ENCODE measurements at regions not wholly inside any gene's neighbourhood (a gene's known extent, or its start where the extent isn't known, plus 50 kb on each side); places are given as distances from the start of the nearest gene placed in this dataset.

GRCh38 chr14:100410056-100410565, 87.0 kb downstream of the SLC25A47 start:
- Histone ChIP-seq H3K4me1 (ENCODE audit: control insufficient read depth, low read length) (no peaks in the 10 kb centered on the region), H3K36me3 (ENCODE audit: control insufficient read depth, low read length) (no peaks in the 10 kb centered on the region), H3K9me3 (ENCODE audit: control insufficient read depth, insufficient read depth, low read length) (no peaks in the 10 kb centered on the region), H4K20me1 (ENCODE audit: control insufficient read depth, insufficient read depth, low read depth, low read length) (no peaks in the 10 kb centered on the region; the same call in 1 of the 2 replicates), H3K4me2 (ENCODE audit: low read length) (no peak overlapping the region), H3K79me2 (ENCODE audit: control insufficient read depth, low read length) (no peaks in the 10 kb centered on the region), H3K9me2 (replicated peaks; ENCODE audit: control insufficient read depth, low read length) (no peaks in the 10 kb centered on the region), H3K4me3 (ENCODE audit: low read length) (no peak overlapping the region), H3F3A (ENCODE audit: control insufficient read depth, insufficient read depth) (no peaks in the 10 kb centered on the region), H3K27ac (ENCODE audit: low read depth, low read length) (no peak overlapping the region), H3K27me3 (ENCODE audit: control insufficient read depth, low read length) (no peaks in the 10 kb centered on the region)
- TF ChIP-seq EZH2phosphoT487 (IDR thresholded peaks at IDR 0.05; ENCODE audit: borderline replicate concordance, low read length), result no peak
- TF ChIP-seq, protein P1, sequence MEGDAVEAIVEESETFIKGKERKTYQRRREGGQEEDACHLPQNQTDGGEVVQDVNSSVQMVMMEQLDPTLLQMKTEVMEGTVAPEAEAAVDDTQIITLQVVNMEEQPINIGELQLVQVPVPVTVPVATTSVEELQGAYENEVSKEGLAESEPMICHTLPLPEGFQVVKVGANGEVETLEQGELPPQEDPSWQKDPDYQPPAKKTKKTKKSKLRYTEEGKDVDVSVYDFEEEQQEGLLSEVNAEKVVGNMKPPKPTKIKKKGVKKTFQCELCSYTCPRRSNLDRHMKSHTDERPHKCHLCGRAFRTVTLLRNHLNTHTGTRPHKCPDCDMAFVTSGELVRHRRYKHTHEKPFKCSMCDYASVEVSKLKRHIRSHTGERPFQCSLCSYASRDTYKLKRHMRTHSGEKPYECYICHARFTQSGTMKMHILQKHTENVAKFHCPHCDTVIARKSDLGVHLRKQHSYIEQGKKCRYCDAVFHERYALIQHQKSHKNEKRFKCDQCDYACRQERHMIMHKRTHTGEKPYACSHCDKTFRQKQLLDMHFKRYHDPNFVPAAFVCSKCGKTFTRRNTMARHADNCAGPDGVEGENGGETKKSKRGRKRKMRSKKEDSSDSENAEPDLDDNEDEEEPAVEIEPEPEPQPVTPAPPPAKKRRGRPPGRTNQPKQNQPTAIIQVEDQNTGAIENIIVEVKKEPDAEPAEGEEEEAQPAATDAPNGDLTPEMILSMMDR (IDR thresholded peaks at IDR 0.05; ENCODE audit: low read depth, low read length, poor library complexity, severe bottlenecking), result no peak

DNA sequence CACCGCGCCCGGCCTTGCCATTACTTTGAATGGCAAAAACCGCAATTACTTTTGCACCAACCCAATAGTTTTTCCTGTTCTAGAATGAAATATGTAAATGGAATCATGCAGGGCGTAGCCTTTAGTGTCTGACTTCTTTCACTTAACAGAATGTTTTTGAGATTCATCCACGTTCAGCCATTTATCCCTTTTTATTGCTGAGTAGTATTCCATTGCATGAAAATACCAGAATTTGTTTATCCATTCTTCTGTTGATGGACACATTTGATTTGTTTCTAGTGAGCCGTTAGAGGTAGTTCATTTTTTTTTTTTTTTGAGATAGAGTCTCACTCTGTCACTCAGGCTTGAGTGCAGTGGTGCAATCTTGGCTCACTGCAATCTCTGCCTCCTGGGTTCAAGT, 90.6 kb downstream of the SLC25A47 start:
- no peaks in the 10 kb centered on the region for H3K79me2 ChIP-seq (ENCODE audit: control insufficient read depth, low read length)
- no peaks in the 10 kb centered on the region for H3K27me3 ChIP-seq (ENCODE audit: control insufficient read depth, low read length)
- no peak overlapping the region for H3K4me3 ChIP-seq (ENCODE audit: low read length)
- H3K4me2 ChIP-seq (ENCODE audit: low read length), result no peak overlapping the region
- H3K4me1 ChIP-seq (ENCODE audit: control insufficient read depth, low read length), result no peaks in the 10 kb centered on the region
- no peaks in the 10 kb centered on the region for H3K9me3 ChIP-seq (ENCODE audit: control insufficient read depth, insufficient read depth, low read length)
- H3F3A ChIP-seq (ENCODE audit: control insufficient read depth, insufficient read depth), result no peaks in the 10 kb centered on the region
- no peaks in the 10 kb centered on the region for H3K9me2 ChIP-seq (replicated peaks; ENCODE audit: control insufficient read depth, low read length)
- TF ChIP-seq, protein P1 (IDR thresholded peaks at IDR 0.05; ENCODE audit: low read depth, low read length, poor library complexity, severe bottlenecking), result no peak
- TF ChIP-seq EZH2phosphoT487 (IDR thresholded peaks at IDR 0.05; ENCODE audit: borderline replicate concordance, low read length), result no peak
- no peaks in the 10 kb centered on the region for H3K36me3 ChIP-seq (ENCODE audit: control insufficient read depth, low read length)
- no peak overlapping the region for H3K27ac ChIP-seq (ENCODE audit: low read depth, low read length)
- no peaks in the 10 kb centered on the region for H4K20me1 ChIP-seq (ENCODE audit: control insufficient read depth, insufficient read depth, low read depth, low read length)

DNA sequence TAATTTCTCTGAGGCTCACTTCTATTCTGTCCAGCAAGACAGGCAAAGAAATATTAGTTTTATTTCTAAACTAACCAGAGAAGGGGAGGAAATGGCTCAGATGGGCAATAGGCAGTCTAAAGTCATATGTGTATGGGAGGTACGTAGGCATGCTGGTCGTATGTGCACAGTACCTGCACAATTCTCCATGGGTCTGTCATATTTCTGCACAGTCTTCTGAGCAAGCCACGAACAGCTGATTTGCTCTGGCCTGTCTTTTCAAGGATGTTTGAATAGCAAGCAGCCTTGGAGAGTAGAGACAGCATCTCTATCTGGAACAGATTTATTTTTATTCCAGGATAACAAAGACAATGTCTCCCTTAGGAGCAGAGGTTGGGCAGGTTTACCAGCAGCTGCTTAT, 92.1 kb downstream of the SLC25A47 start:
- no peaks in the 10 kb centered on the region for H3K9me3 ChIP-seq (ENCODE audit: control insufficient read depth, insufficient read depth, low read length)
- H3K4me1 ChIP-seq (ENCODE audit: control insufficient read depth, low read length), result no peaks in the 10 kb centered on the region
- H3K79me2 ChIP-seq (ENCODE audit: control insufficient read depth, low read length), result no peaks in the 10 kb centered on the region
- no peaks in the 10 kb centered on the region for H3K36me3 ChIP-seq (ENCODE audit: control insufficient read depth, low read length)
- no peaks in the 10 kb centered on the region for H3F3A ChIP-seq (ENCODE audit: control insufficient read depth, insufficient read depth)
- no peak overlapping the region for H3K4me3 ChIP-seq (ENCODE audit: low read length)
- H3K27me3 ChIP-seq (ENCODE audit: control insufficient read depth, low read length), result no peaks in the 10 kb centered on the region
- TF ChIP-seq, protein P1 (IDR thresholded peaks at IDR 0.05; ENCODE audit: low read depth, low read length, poor library complexity, severe bottlenecking), result no peak
- no peak for TF ChIP-seq EZH2phosphoT487 (IDR thresholded peaks at IDR 0.05; ENCODE audit: borderline replicate concordance, low read length)
- no peak overlapping the region for H3K4me2 ChIP-seq (ENCODE audit: low read length)
- H4K20me1 ChIP-seq (ENCODE audit: control insufficient read depth, insufficient read depth, low read depth, low read length), result no peaks in the 10 kb centered on the region
- no peak overlapping the region for H3K27ac ChIP-seq (ENCODE audit: low read depth, low read length)
- H3K9me2 ChIP-seq (replicated peaks; ENCODE audit: control insufficient read depth, low read length), result no peaks in the 10 kb centered on the region

Measured in DOHH2 (cell line).